ENCODE measurements at regions not wholly inside any gene's neighbourhood (a gene's known extent, or its start where the extent isn't known, plus 50 kb on each side); places are given as distances from the start of the nearest gene placed in this dataset.

- Histone ChIP-seq H3K9ac (ENCODE audit: control insufficient read depth, extremely low read depth, insufficient read depth, low read length) (no peak overlapping the region), H3K79me2 (ENCODE audit: control insufficient read depth, insufficient read depth, low read length) (no peaks in the 10 kb centered on the region), H3K4me1 (ENCODE audit: control insufficient read depth, extremely low read depth, insufficient read depth, low read length) (no peaks in the 10 kb centered on the region), H3K27me3 (ENCODE audit: control insufficient read depth, extremely low read depth, insufficient read depth, low read length) (no peaks in the 10 kb centered on the region), H3K4me2 (ENCODE audit: control insufficient read depth, extremely low read depth, insufficient read depth, low read depth, low read length) (no peak overlapping the region), H4K20me1 (ENCODE audit: control insufficient read depth, extremely low read depth, insufficient read depth, low read length) (no peaks in the 10 kb centered on the region), H3K9me1 (ENCODE audit: control insufficient read depth, extremely low read depth, insufficient read depth, low read length) (no peaks in the 10 kb centered on the region), H3K27ac (ENCODE audit: control insufficient read depth, insufficient read depth, low read length) (no peak overlapping the region), H3K9me3 (ENCODE audit: control insufficient read depth, low read depth, low read length) (no peaks in the 10 kb centered on the region), H2AFZ (ENCODE audit: control insufficient read depth, low read length) (no peak overlapping the region), H3K36me3 (ENCODE audit: control insufficient read depth in 2 of 2, extremely low read depth in 1 of 2, insufficient read depth in 2 of 2, low read length in 2 of 2) (no peaks in the 10 kb centered on the region), H3K4me3 (ENCODE audit: control insufficient read depth in 2 of 3, extremely low read depth in 1 of 3, insufficient read depth in 2 of 3, low read depth in 1 of 3, low read length in 3 of 3) (no peak overlapping the region)
- FAIRE-seq (no peak), DNase-seq (ENCODE audit: low read depth, low spot score) (no peak)
- no peak for TF ChIP-seq CTCF (optimal IDR thresholded peaks at IDR 0.05 in 1 of 3, IDR thresholded peaks at IDR 0.05 in 1 of 3, conservative IDR thresholded peaks at IDR 0.05 in 1 of 3; ENCODE audit: extremely low read depth in 1 of 3, insufficient read depth in 2 of 3, low read length in 3 of 3)
- dilution Hi-C loops (cut with MboI; ENCODE audit: extremely low pct_ligation_motif_present, low sequenced_read_pairs), result no loop called here
Observed at GRCh38 chr7:114008696-114009095, 89.9 kb upstream of the PPP1R3A start.

GRCh38 chr7:114007386-114007785 lies 88.6 kb upstream of the PPP1R3A start:
- Histone ChIP-seq H3K4me2 (ENCODE audit: control insufficient read depth, extremely low read depth, insufficient read depth, low read depth, low read length) (no peak overlapping the region), H3K79me2 (ENCODE audit: control insufficient read depth, insufficient read depth, low read length) (no peaks in the 10 kb centered on the region), H3K27ac (ENCODE audit: control insufficient read depth, insufficient read depth, low read length) (no peak overlapping the region), H3K4me1 (ENCODE audit: control insufficient read depth, extremely low read depth, insufficient read depth, low read length) (no peaks in the 10 kb centered on the region), H3K36me3 (ENCODE audit: control insufficient read depth in 2 of 2, extremely low read depth in 1 of 2, insufficient read depth in 2 of 2, low read length in 2 of 2) (no peaks in the 10 kb centered on the region), H2AFZ (ENCODE audit: control insufficient read depth, low read length) (no peak overlapping the region), H3K9me3 (ENCODE audit: control insufficient read depth, low read depth, low read length) (no peaks in the 10 kb centered on the region), H3K9me1 (ENCODE audit: control insufficient read depth, extremely low read depth, insufficient read depth, low read length) (no peaks in the 10 kb centered on the region), H3K27me3 (ENCODE audit: control insufficient read depth, extremely low read depth, insufficient read depth, low read length) (no peaks in the 10 kb centered on the region), H3K9ac (ENCODE audit: control insufficient read depth, extremely low read depth, insufficient read depth, low read length) (no peak overlapping the region), H4K20me1 (ENCODE audit: control insufficient read depth, extremely low read depth, insufficient read depth, low read length) (no peaks in the 10 kb centered on the region), H3K4me3 (ENCODE audit: control insufficient read depth in 2 of 3, extremely low read depth in 1 of 3, insufficient read depth in 2 of 3, low read depth in 1 of 3, low read length in 3 of 3) (no peak overlapping the region)
- dilution Hi-C loops (cut with MboI; ENCODE audit: extremely low pct_ligation_motif_present, low sequenced_read_pairs), result no loop called here
- FAIRE-seq (no peak), DNase-seq (ENCODE audit: low read depth, low spot score) (no peak)
- TF ChIP-seq EZH2 (IDR thresholded peaks at IDR 0.05; ENCODE audit: low read length) (no peak), CTCF (optimal IDR thresholded peaks at IDR 0.05 in 1 of 3, IDR thresholded peaks at IDR 0.05 in 1 of 3, conservative IDR thresholded peaks at IDR 0.05 in 1 of 3; ENCODE audit: extremely low read depth in 1 of 3, insufficient read depth in 2 of 3, low read length in 3 of 3) (no peak)

Measured in keratinocyte (primary cell).